Endometrium (tissue), 2 donors: ENCODE measurements at regions not wholly inside any gene's neighbourhood (a gene's known extent, or its start where the extent isn't known, plus 50 kb on each side); places are given as distances from the start of the nearest gene placed in this dataset.

ENCODE experiments used
- FAIRE-seq: peaks from 2 replicates; lab custom pipeline; 2012; peaks lifted over from hg19 to GRCh38; lab: Jason Lieb, UNC
- donor health status: control.
- donor health status: control.

DNA sequence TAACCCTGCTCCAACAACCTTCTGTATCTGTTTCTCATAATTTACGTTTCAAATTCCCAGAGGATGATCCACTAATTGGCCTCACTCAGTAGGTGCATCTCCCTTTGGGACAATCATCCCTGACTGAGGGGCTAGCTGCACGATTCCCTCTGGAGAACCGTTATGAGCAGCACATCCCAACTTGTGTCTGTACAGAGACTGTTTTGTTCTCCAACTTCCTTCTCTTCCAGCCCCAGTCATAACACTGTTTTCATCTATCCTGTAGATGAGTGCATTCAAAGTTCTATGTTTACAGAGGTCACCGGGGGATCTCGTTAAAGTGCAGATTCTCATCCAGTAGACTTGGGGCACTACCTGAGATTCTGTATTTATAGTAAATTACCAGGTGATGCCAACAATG lies 187.2 kb downstream of the REEP3 start:
- FAIRE-seq: no peak

DNA sequence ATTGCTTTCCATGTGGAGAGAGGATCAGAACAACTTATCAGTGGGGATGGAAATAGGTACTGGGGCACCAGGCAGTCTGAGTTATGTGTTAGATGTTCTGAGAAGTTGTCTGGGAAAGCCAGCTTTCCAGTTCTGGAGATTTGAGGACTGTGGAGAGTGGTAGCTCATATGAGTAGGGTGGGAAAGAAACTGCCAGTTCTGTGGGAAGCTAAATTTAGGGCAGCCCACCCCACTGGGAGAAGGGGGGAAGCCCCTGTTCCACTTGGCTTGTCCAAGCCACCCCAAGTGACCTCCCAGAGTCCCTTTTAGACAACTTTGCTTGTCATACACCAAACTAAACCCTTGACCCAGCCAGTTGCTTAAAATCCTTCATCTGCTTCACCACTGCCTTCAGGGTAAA lies 189.5 kb downstream of the REEP3 start:
- FAIRE-seq: no peak

DNA sequence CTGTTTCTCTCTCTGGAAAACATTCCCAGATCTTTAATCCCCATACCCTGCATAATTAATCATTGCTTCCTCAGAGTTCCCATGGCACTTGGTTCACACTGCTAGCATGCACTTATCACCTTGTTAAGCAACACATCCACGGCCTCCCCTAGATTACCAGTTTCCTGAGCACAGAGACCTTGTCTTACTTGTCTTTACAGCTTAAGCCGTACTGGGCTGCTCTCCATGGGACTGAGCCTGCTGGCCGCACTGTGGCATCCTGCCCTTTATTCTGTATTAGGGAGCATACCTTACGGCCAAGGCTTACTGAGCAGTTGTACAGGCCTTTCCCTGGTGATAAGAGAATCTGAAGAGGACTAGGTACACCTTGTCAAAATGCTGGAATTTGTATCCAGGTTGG lies 190.2 kb downstream of the REEP3 start:
- FAIRE-seq: no peak

DNA sequence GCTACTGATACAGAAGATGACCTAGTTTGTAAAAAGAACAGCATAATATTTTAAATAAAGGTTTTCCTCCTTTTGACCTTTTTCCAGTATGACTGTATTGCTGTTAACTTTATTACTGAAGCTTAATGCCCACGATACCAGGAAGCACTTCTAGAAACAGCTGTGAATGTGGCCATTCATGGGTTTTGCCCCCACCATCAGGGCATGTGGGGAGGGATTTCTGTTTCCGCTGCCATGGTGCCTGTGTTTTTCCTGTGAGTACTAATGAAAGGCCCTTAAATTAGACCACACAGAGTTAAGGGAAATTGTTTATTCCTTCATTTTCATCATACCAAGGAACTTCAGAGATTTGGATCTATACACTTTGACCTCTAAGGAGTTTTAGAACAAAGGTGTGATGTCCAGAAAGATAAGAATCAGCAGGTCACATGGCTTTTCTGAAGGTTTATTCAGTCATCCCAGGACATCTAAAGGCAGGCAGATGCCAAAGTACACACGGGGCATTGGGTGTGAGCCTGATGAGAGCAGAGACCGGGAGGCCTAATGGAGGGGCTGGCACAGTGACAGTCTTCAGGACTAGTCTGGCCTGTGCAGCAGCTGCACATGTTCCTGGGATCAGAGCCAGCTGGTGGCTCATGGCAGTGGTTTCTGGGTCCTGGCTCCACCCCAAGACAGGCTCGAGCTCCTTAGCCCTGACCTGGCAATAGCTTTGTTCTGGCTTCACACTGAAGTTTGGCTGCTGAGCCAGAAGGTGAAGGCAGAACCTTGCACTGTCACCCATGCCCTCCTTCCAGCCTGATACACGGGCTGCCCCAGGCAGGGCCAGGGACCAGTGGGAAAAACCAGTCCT lies 190.9 kb downstream of the REEP3 start:
- no peak for FAIRE-seq

DNA sequence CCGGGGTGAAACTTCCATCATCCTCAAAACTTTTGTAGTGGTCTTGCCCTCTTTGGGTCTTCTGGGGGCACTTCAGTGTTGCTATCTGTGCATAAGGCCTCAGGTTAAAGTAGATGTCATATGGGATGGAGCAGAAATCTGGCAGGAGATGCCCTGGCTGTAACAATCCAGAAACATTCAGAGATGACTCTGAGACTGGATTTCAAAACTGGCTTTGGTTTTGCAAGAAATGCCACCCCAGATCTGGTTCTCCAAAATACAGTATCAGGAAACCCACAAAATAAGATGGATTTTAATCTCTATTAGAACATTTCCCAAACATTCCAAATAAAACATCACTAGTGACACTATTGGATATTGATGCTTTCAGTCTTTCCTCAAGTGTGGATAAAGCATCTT lies 191.5 kb downstream of the REEP3 start:
- no peak for FAIRE-seq

DNA sequence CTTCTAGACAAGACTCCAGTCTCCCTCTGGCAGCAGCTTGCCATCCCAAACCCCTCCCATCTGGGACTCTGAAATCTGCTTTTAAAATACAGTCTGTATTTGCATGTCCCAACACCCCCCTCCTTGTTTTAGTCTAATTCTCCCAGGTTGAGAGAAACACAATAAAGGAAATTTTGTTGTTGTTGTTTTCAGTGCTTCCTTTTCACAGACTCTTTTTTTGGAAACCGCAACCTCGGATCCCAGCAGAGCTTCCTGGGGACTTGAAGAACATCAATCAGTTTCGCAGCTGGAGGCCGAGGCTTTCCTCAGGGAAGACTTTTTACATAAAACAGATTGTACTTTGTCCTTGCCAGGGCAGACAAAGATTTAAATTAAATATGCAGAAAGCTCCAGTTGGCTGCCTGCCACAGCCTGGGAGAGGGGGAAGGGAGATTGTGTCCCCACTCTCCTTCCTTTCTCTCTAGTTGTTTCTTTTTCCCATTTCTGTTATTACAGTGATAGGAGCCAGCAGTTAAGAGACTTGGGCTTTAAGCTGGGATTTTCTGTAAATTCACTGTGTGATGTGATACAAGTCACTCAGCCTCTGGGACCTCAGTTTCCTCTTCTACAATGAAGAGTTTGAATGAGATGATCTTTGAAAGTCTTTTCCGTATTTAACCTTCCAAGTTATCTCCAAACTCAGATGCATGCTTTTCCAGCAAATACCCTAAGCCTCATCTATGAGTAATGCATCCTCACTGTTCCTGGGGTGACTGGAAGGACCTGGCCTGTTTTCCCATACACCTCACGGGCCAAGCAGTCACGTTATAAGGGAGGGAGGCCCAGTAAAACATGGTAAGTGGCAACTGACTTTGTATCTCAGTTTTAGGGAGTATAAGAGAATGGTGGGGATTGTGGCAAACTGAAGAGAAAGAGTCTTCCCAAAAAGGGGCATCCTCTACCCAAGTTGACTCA lies 192.3 kb downstream of the REEP3 start:
- peak; percentile 88 for FAIRE-seq

DNA sequence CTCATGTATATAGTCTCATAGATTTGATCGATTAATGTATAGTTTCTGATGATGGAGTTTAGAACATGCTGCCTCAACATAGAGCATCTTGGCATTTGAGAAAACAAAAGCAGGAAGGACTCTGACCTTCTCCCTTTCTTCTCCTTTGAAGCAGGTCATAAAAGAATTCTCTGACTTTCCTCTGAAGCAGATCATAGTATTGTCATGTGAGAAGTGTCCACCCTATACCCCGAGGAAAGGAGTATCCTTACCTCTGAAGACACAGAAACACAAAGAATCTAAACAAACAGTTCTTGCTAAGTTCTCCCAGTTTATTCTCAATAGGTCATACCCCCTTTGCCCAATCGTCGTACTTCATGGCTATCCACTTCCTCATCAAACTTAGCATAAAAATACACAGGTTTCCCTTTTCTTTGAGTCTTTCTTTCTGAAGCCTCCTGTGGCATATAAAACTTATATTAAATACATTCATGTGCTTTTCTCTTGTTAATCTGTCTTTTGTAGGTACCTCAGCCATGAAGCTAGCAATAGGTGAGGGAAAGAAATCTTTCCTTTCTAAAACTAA lies 194.9 kb downstream of the REEP3 start:
- FAIRE-seq: no peak

DNA sequence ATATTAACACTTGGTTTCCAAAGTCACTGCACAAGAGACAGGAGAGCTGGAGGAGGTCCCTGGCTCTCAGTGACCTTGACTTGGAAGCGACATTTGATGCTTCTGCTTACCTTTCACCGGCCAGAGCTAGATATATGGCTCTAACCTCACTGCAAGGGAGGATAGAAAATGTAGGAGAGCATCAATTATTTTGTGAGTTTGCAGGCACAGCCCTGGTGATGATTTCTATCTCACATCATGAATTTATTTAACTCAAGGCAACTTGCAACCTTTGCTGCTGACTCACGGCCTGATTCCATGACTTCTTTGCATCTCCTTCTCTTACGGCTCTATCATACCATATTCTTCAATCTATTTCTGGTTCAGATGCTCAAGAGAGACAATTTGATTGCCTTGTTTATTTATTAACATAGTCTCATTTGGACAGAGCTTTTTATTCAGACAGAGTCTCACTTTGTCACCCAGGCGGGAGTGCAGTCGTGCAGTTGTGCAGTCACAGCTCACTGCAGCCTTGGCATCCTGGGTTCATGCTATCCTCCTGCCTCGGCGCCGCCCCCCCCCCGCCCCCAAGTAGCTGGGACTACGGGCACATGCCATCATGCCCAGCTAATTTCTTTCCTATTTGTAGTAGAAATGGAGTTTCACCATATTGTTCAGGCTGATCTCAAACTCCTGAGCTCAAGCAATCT lies 196.0 kb downstream of the REEP3 start:
- no peak for FAIRE-seq

DNA sequence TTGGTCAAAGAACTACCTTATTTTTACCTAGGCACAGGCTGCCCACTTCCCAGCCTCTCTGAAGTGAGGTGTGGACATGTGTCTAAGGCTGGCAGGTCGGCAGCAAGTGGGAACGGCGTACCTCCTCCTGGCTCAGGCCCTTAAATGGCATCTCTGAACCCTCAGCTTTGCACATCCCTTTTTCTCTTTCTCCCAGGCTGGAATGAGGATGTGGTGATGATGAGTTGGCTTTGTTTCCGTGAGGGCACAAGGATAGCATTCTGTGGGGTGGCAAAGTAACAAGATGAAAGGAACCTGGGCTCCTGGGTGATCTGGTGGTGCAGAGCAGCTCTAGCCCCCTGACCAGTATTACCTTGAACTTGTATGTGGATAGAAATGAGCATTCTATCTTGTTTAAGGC lies 196.8 kb downstream of the REEP3 start:
- no peak for FAIRE-seq

DNA sequence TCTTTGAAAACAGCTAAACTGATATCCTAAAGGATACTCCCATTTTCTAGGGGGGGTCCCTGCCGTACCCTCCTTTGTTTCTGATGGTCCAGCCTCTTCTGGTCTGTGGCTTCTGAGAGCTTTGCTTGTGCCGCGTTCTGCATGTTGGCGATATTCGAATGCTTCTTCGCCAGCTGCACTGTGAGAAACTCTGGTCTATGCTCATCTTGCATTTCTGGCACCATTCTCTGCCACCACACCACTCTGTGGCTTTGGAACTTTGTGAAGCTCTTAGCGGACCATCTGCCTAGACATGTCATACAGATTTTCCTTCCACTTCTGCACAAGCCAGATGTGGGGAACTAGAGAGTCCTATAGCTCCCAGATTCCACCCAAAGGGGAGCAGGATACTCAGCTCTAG lies 197.2 kb downstream of the REEP3 start:
- FAIRE-seq: no peak

DNA sequence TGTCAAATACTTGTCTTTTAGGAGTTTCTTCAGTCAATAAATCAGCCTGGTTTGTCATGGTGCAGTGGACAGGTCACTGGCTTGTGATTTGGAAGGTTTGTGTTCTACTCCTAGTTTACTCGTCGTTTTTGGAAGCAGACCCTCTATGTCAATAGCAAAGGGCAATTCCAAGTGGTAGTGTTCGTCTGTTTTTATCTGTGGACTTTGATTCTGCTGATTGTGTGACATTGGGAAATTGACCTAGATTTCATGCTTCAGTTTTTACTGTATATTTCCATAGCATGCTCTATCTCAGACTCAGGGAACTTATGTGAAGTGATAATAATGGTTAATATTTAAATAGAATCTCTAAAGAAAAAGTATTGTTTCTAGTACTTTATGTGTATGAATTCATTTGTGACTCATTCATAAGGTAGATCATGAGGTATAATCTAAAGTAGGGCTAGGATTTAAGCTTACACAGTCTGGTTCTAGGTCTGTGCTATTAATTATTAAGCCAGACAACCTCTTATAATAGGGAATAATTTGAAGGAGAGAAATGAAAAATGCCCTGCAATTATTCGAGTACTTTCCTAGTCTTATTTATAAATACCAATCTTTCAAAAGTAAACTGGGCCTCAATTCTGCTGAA lies 198.1 kb downstream of the REEP3 start:
- FAIRE-seq: no peak

DNA sequence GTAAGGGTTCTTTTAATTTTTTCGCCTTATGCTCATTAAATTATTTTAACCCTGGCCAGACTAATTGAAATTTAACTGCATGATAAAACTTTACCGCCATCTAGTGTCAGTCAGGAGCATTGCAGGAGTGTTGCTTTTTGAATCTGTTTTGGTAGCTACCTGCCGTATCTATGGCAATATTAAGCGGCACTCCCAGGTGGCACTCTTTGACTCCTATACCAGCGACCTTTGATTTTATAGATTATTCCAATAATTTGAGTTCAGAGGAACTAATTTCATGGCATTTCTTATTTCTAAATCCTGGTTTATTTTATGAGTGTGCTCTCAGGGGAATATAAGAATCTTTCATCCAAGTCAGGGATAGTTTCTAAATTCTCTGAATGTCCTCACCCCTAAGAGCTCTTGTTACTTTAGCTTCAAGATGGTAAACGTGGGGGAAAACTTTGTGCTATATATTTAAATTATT lies 198.9 kb downstream of the REEP3 start:
- peak; percentile 85 for FAIRE-seq

DNA sequence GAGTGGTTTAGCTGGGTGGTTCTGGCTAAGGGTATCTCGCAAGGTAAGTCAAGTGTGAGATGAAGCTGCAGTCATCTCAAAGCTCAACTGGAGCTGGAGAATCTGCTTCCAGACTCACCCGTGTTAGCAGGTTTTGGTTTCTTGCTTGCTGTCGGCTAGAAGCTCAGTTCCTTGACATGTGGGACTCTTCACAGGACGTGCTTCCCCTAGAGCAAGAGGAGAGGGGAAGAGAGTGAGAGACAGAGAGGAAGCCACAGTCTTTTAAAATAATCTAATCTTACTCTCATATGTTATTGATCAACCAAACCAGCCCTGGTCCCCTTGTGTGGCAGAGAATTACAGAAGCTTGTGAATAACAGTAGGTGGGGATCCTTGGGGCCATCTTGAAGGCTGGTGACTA lies 199.5 kb downstream of the REEP3 start:
- FAIRE-seq: no peak

DNA sequence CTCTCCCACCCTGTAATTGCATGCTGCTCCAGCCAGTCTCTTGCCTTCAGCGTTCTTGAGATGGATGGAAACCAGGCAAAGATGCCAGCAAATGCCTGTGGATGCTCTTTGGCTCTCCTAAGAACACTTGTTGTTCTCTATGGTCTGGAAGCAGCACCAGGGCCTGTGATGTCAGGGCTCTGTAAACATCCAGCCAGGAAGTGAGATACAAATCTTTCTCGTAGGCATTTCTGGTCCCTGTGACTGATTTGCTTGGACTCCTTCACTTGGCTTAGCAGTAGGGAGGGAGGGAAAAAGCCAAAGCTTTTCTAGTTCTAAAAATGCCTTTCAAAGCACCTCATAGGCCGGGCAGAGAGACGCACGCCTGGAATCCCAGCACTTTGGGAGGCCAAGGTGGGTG lies 201.3 kb downstream of the REEP3 start:
- no peak for FAIRE-seq

DNA sequence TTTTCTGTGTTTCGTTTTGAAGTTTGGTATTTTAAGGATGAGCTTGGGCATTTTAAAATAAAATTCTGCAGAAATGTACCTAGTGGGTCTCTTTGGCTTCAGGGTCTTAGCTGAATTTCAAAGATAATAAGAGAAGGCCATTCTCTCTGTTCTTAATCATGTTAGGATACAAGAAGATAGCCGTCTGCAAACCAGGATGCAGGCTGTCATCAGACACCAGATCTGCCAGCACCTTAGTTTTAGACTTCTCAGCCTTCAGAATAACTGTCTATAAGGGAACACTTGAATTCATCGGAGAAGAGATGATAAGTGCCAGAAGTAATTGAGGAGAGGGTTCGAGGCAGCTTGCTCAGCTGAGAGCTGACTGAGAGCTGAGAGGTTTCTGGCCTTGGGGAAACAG lies 202.1 kb downstream of the REEP3 start:
- no peak for FAIRE-seq

DNA sequence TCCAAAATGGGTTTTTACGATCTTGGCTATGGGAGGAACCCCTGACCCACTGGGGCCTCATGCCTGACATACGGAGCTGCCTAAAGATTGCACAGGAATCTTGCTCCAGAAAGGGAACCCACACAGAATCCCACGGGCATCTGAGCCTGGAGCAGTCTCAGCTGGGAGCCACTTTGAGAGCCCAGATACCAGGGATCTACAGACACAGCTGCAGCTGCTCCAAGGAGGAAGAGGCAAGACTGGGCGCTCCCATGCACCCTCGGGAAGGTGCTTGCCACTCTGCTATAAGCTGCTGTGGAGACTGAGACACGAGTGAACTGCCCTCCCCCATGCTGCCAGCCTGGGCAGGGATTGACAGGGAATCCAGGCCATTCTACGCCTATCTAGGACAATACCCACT lies 202.5 kb downstream of the REEP3 start:
- no peak for FAIRE-seq

DNA sequence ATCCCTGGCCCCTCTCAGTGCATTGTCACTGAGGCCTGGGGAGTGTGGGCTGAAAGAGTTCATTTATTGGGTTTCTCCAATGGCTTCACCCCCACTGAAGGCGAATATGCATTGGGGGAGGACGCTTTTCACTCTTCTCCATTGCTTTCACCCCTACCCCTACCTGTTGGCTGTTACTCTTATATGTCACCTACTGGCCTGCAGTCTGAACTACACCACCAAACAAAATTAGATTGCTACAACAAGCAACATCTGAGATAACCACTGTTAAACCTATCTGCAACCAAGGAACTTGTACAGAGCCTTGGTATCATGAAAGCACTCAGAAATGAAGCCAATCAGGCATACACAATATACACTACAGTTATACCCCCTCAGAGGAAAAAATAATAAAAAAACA lies 203.7 kb downstream of the REEP3 start:
- FAIRE-seq: no peak

DNA sequence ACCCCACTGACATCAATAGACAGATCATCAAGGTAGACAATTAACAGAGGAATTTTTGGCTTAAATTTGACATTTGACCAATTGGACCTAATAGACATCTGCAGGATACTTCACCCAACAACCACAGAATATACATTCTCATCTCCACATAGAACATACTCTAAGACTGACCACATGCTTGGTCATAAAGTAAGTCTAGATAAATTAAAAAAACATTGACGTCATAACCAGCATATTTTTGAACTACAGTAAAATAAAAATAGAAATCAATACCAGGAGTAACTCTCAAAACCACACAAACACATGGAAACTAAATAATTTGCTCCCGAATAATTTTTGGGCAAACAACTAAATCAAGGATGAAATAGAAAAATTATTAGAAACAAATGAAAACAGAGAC lies 205.7 kb downstream of the REEP3 start:
- no peak for FAIRE-seq

DNA sequence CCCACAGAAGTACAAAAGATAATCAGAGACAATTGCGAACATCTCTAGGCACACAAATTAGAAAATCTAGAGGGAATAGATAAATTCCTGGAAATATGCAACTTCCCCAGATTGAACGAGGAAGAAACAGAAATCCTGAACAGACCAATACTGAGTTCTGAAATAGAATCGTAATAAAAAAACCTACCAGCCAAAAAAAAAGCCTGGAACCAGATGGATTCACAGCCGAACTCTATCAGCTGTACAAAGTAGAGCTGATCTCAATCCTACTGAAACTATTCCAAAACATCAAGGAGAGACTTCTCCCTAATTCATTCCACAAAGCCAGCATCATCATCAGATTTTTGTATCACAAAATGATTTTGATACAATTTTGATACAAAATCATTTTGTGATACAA lies 206.4 kb downstream of the REEP3 start:
- no peak for FAIRE-seq

DNA sequence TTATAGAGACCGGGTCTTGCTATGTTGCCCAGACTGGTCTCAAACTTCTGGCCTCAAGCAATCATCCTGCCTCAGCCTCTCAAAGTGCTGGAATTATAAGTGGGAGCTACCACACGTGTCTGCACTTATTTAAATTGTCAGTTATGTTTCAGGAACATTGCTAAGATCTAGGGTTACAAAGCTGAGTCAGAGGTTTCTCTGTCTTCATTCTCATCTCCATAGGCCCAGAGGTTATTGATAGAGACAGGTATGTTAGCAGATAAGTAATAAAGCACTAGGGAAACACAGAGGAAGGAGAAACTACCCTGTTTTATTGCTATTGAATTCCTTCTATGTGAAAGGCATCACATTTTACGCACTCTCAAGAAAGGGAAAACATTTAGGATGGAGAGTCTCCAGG lies 214.1 kb downstream of the REEP3 start:
- FAIRE-seq: no peak

DNA sequence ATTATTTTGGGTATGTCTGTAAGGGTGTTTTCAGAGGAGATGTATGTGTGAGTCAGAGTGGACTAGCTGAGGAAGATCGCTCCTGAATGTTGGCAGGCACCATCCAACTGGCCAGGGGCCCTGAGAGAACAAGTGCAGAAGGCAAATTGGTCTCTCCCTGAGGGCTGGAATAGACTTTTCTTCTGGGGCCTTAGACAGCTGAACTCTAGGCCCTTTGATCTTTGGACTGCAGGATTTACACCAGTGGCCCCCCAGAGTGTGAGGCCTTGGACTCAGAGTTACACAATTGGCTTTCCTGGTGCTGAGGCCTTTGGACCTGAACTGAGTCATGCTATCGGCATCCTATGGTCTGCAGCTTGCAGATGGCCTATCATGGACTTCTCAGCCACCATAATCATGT lies 217.2 kb downstream of the REEP3 start:
- FAIRE-seq: no peak
